A549 (cell line): ENCODE measurements at regions not wholly inside any gene's neighbourhood (a gene's known extent, or its start where the extent isn't known, plus 50 kb on each side); places are given as distances from the start of the nearest gene placed in this dataset.

Source experiments
- ATAC-seq, 2 experiments: fragments of 200-7000 bp in 1 of 2; fragments of >200 bp in 1 of 2; cut with Nextera tagmentation in 1 of 2; cut with Tn5 transposase in 1 of 2; 3 replicates each; pipeline versions ENCODE4 v1.8.0 to v1.9.1; 2018 to 2020; ENCODE audit warnings: mild to moderate bottlenecking in 1 of 2, moderate library complexity in 1 of 2
- CTCF ChIA-PET: fragments of 300-600 bp; sonication (Branson Sonifier 250); formaldehyde crosslinking; extraction: SDS; loops from one replicate; lab custom pipeline; 2021; ENCODE audit warnings: antibody characterized with exemption, inconsistent platforms; lab: Yijun Ruan, JAX
- POLR2A ChIA-PET: fragments of 350-600 bp; formaldehyde crosslinking; extraction: SDS; loops from one replicate; lab custom pipeline; 2021; ENCODE audit warnings: antibody characterized with exemption, inconsistent platforms; lab: Yijun Ruan, JAX
- DNase-seq, 2 experiments: peaks; one replicate each; pipeline versions ENCODE4 v3.0.0 to v3.0.0-alpha.2; 2011 to 2016; ENCODE audit warnings: low read depth in 1 of 2, low spot score in 1 of 2
- FAIRE-seq: peaks from 2 replicates; lab custom pipeline; 2011; peaks lifted over from hg19 to GRCh38; lab: Jason Lieb, UNC
- H3K27ac ChIP-seq, 2 experiments: fragments of >200 bp; sonication (Bioruptor Twin); formaldehyde crosslinking; 3 replicates each; pipeline ENCODE4 v1.5.1; 2016 to 2017
- H3K4me1 ChIP-seq: fragments of >200 bp; sonication (Bioruptor Twin); formaldehyde crosslinking; 3 replicates; pipeline ENCODE4 v1.6.1; 2016
- H3K4me2 ChIP-seq: fragments of >200 bp; sonication (Bioruptor Twin); formaldehyde crosslinking; 3 replicates; pipeline ENCODE4 v1.6.1; 2016
- H3K4me3 ChIP-seq: fragments of >200 bp; sonication (Bioruptor Twin); formaldehyde crosslinking; 3 replicates; pipeline ENCODE4 v1.5.1; 2016
- H3K9me3 ChIP-seq: fragments of >200 bp; sonication (Bioruptor Twin); formaldehyde crosslinking; 3 replicates; pipeline ENCODE4 v1.6.1; 2016
- ATOH8 ChIP-seq: fragments of 250-450 bp; sonication (Bioruptor Pico); IDR thresholded peaks from 2 replicates; pipeline ENCODE4 v1.5.0; 2020; ENCODE audit warnings: low read depth, mild to moderate bottlenecking, moderate library complexity
- BCL3 ChIP-seq: fragments of >200 bp; sonication (Bioruptor Twin); formaldehyde crosslinking; IDR thresholded peaks from 3 replicates; pipeline ENCODE4 v1.6.1; 2016
- CHD2 ChIP-seq: fragments of 150-350 bp; IDR thresholded peaks from 2 replicates; pipeline ENCODE4 v1.6.1; 2014; ENCODE audit warnings: low read length; ENCODE audit not compliant: partially characterized antibody
- EHF ChIP-seq: fragments of 250-450 bp; sonication (Bioruptor Pico); IDR thresholded peaks from 2 replicates; pipeline ENCODE4 v1.5.0; 2020; ENCODE audit warnings: mild to moderate bottlenecking
- GATA3 ChIP-seq: IDR thresholded peaks from 2 replicates; pipeline ENCODE4 v1.6.1; 2012; ENCODE audit warnings: borderline replicate concordance
- HEYL ChIP-seq: fragments of 250-450 bp; sonication (Bioruptor Pico); IDR thresholded peaks from 2 replicates; pipeline ENCODE4 v1.8.0; 2021; ENCODE audit warnings: mild to moderate bottlenecking, moderate library complexity
- HMGXB4 ChIP-seq: fragments of 250-450 bp; sonication (Bioruptor Pico); IDR thresholded peaks from 2 replicates; pipeline ENCODE4 v1.5.0; 2021; ENCODE audit warnings: mild to moderate bottlenecking, moderate library complexity, borderline replicate concordance
- KDM1A ChIP-seq: fragments of 200-600 bp; sonication (generic); IDR thresholded peaks from 2 replicates; pipeline ENCODE4 v1.6.1; 2016; ENCODE audit warnings: low read depth, mild to moderate bottlenecking
- KDM5A ChIP-seq: fragments of 200-600 bp; sonication (generic); IDR thresholded peaks from 2 replicates; pipeline ENCODE4 v1.6.1; 2016; ENCODE audit warnings: antibody characterized with exemption, mild to moderate bottlenecking
- MAFK ChIP-seq: fragments of 450-650 bp; IDR thresholded peaks from 2 replicates; pipeline ENCODE4 v1.6.1; 2014; ENCODE audit not compliant: partially characterized antibody
- MAZ ChIP-seq: fragments of 150-350 bp; IDR thresholded peaks from 2 replicates; pipeline ENCODE4 v1.6.1; 2014; ENCODE audit warnings: antibody characterized with exemption, low read depth, low read length, borderline replicate concordance
- MYC ChIP-seq: IDR thresholded peaks from 2 replicates; pipeline ENCODE4 v1.6.1; 2012; ENCODE audit warnings: mild to moderate bottlenecking, inconsistent platforms, low read length, improper control_type of control experiment, borderline replicate concordance
- PBX3 ChIP-seq: IDR thresholded peaks from 2 replicates; pipeline ENCODE4 v1.6.1; 2012
- PHF8 ChIP-seq: fragments of 200-600 bp; sonication (generic); IDR thresholded peaks from 2 replicates; pipeline ENCODE4 v1.6.1; 2016; ENCODE audit warnings: low read depth, mild to moderate bottlenecking, antibody characterized with exemption, moderate library complexity, borderline replicate concordance
- RAD21 ChIP-seq, 2 experiments: fragments of >200 bp in 1 of 2; sonication (Bioruptor Twin) in 1 of 2; formaldehyde crosslinking in 1 of 2; IDR thresholded peaks in 1 of 2; conservative IDR thresholded peaks in 1 of 2; 2 replicates in 1 of 2; 3 replicates in 1 of 2; pipeline ENCODE4 v1.6.1; 2012 to 2018; ENCODE audit warnings: inconsistent platforms in 1 of 2
- RCOR1 ChIP-seq: fragments of 150-350 bp; IDR thresholded peaks from 2 replicates; pipeline ENCODE4 v1.6.1; 2014; ENCODE audit warnings: antibody characterized with exemption, low read length, low read depth
- RFX5 ChIP-seq: fragments of 450-650 bp; IDR thresholded peaks from 2 replicates; pipeline ENCODE4 v1.7.1; 2014; ENCODE audit warnings: antibody characterized with exemption, mild to moderate bottlenecking, moderate library complexity
- SMC3 ChIP-seq: fragments of >200 bp; sonication (Bioruptor Twin); formaldehyde crosslinking; IDR thresholded peaks from 3 replicates; pipeline ENCODE4 v1.6.1; 2018; ENCODE audit warnings: inconsistent platforms
- TP53 ChIP-seq: fragments of 250-450 bp; sonication (Bioruptor Pico); IDR thresholded peaks from 2 replicates; pipeline ENCODE4 v1.5.0; 2021; ENCODE audit warnings: mild to moderate bottlenecking, moderate library complexity
- USF2 ChIP-seq: fragments of 450-650 bp; IDR thresholded peaks from 2 replicates; pipeline ENCODE4 v1.6.1; 2014; ENCODE audit warnings: antibody characterized with exemption
- ZC3H11A ChIP-seq: fragments of 450-650 bp; IDR thresholded peaks from 2 replicates; pipeline ENCODE4 v1.6.1; 2014; ENCODE audit warnings: antibody characterized with exemption, mild to moderate bottlenecking
- ZFP36 ChIP-seq: fragments of 450-650 bp; IDR thresholded peaks from 2 replicates; pipeline ENCODE4 v1.6.1; 2014; ENCODE audit warnings: borderline replicate concordance; ENCODE audit not compliant: partially characterized antibody
- WGBS: methylation state at CpG from one replicate; pipeline ENCODE4 v1.1.6; 2017; ENCODE audit errors: missing lambda C conversion rate; 5-methylcytosine and 5-hydroxymethylcytosine counted together

- Histone ChIP-seq H3K4me2 (no peak overlapping the region), H3K27ac (no peak overlapping the region), H3K4me1 (no peaks in the 10 kb centered on the region), H3K9me3 (no peaks in the 10 kb centered on the region), H3K4me3 (no peak overlapping the region)
- ATAC-seq (peak in 1 of 2 experiments; percentile 51; a peak in 2 of 6 replicates), DNase-seq (peak; percentile 1 to 27), FAIRE-seq (no peak)
- WGBS = 26% methylated on average over 5 of the region's 5 CpGs
- TF ChIP-seq GATA3 (no peak), PBX3 (no peak), MAFK (no peak), HEYL (CRISPR knock-in tag) (no peak), SMC3 (no peak), ZFP36 (no peak), CHD2 (no peak), RAD21 (conservative IDR thresholded peaks at IDR 0.05 in 1 of 2, IDR thresholded peaks at IDR 0.05 in 1 of 2) (peak in 1 of 2 experiments; percentile 42; a peak in 1 of 5 replicates), KDM1A (no peak)
- TF ChIP-seq, all 56 proteins: peak for 1
- ChIA-PET POLR2A (no interaction called here), CTCF (interaction anchor here (0.6 to 0.7 kb wide), 2 partner anchors 9 to 539 kb away, joined by 3 to 5 read pairs; no protein-coding TSS in a partner anchor)
Measured at GRCh38 chr13:53151336-53152056, 122.9 kb downstream of the OLFM4 start.

- Histone ChIP-seq H3K4me2 (no peak overlapping the region), H3K4me1 (no peaks in the 10 kb centered on the region), H3K9me3 (no peaks in the 10 kb centered on the region), H3K27ac (no peak overlapping the region), H3K4me3 (no peak overlapping the region)
- TF ChIP-seq HMGXB4 (CRISPR knock-in tag) (no peak), RFX5 (no peak), KDM1A (no peak), CHD2 (no peak), MAZ (no peak), TP53 (no peak), ZC3H11A (no peak), PHF8 (no peak), ATOH8 (CRISPR knock-in tag) (no peak), USF2 (no peak), MAFK (no peak)
- ChIA-PET POLR2A (no interaction called here), CTCF (interaction anchor here (0.7 kb wide), 1 partner anchor 9 kb away, joined by 3 read pairs; no protein-coding TSS in a partner anchor)
- WGBS = 1% methylated on average over 4 of the region's 4 CpGs
- ATAC-seq (no peak), FAIRE-seq (no peak), DNase-seq (no peak)
Measured at GRCh38 chr13:53152057-53152421, 123.4 kb downstream of the OLFM4 start.

GRCh38 chr13:53158201-53158600 lies 129.6 kb downstream of the OLFM4 start:
- TF ChIP-seq RCOR1 = no peak
- no peak for TF ChIP-seq BCL3
- TF ChIP-seq MAFK = no peak
- TF ChIP-seq SMC3 = no peak
- no peak for TF ChIP-seq MYC
- TF ChIP-seq KDM5A = no peak
- TF ChIP-seq EHF (CRISPR knock-in tag) = no peak
- ATAC-seq (no peak), FAIRE-seq (no peak), DNase-seq (no peak)
- H3K27ac ChIP-seq = no peak overlapping the region
- 0% methylated on average over 1 of the region's 1 CpG for WGBS
- no peaks in the 10 kb centered on the region for H3K4me1 ChIP-seq
- POLR2A ChIA-PET = no interaction called here
- H3K9me3 ChIP-seq = no peaks in the 10 kb centered on the region
- H3K4me3 ChIP-seq = no peak overlapping the region
- CTCF ChIA-PET = no interaction called here
- H3K4me2 ChIP-seq = no peak overlapping the region
